ENCODE measurements at regions not wholly inside any gene's neighbourhood (a gene's known extent, or its start where the extent isn't known, plus 50 kb on each side); places are given as distances from the start of the nearest gene placed in this dataset.

DNA sequence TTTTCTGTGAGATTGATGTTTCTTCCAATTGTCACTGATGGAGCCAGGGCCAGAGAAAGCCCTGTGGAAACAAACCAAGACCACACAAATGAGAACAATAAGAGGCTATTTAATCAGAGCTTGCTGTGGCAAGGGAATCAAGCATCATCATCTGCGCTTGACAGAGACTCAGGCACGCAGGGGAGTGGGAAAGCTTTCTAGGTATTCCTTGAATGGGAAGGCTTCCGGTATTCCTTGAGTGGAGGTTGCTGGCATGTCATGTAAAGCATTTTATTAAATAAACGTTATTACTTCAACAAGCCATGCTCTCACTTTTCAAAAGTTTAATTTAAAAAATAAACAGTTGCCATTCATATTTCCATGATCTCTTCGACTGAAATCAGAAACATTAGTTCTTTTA is 194.6 kb upstream of the SYT4 start:
- DNase-seq (ENCODE audit: low spot score) = no peak
- TF ChIP-seq, protein P1, sequence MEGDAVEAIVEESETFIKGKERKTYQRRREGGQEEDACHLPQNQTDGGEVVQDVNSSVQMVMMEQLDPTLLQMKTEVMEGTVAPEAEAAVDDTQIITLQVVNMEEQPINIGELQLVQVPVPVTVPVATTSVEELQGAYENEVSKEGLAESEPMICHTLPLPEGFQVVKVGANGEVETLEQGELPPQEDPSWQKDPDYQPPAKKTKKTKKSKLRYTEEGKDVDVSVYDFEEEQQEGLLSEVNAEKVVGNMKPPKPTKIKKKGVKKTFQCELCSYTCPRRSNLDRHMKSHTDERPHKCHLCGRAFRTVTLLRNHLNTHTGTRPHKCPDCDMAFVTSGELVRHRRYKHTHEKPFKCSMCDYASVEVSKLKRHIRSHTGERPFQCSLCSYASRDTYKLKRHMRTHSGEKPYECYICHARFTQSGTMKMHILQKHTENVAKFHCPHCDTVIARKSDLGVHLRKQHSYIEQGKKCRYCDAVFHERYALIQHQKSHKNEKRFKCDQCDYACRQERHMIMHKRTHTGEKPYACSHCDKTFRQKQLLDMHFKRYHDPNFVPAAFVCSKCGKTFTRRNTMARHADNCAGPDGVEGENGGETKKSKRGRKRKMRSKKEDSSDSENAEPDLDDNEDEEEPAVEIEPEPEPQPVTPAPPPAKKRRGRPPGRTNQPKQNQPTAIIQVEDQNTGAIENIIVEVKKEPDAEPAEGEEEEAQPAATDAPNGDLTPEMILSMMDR (IDR thresholded peaks at IDR 0.05; ENCODE audit: extremely low read depth, missing control alignments) = no peak

- DNase-seq (ENCODE audit: low spot score) = no peak
- TF ChIP-seq, protein P1 (IDR thresholded peaks at IDR 0.05; ENCODE audit: extremely low read depth, missing control alignments) = no peak
Measured at GRCh38 chr18:43481069-43481468, 203.8 kb upstream of the SYT4 start.

DNA sequence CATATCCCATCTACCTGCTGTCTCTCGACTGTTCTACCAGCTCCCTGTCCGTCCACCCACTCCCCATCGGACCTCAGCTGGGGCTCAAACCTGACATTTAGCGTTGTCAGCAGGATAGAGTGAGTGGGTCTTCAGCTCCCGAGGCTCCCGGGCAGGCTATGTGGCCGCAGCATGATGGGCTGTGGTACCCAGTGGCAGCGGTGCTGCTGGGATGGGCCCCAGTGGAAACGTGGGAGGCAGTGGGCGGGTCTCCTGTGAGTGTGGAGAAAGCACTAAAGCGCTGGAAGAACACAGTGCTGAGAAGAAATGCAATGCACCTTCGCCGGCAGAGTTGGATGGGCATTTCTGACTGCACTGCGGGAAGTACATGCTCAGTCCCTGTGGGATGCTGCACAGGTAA is 204.8 kb upstream of the SYT4 start:
- TF ChIP-seq, protein P1 (IDR thresholded peaks at IDR 0.05; ENCODE audit: extremely low read depth, missing control alignments) = no peak

GRCh38 chr18:43482600-43482999 is 205.3 kb upstream of the SYT4 start:
- no peak for DNase-seq (ENCODE audit: low spot score)
- TF ChIP-seq, protein P1 (IDR thresholded peaks at IDR 0.05; ENCODE audit: extremely low read depth, missing control alignments) = no peak

More for the DNA sequence above, 204.8 kb upstream of the SYT4 start:
- DNase-seq (ENCODE audit: low spot score) = no peak

- TF ChIP-seq, protein P1 (IDR thresholded peaks at IDR 0.05; ENCODE audit: extremely low read depth, missing control alignments) = no peak
- DNase-seq (ENCODE audit: low spot score) = no peak
Measured at GRCh38 chr18:43484710-43485109, 207.4 kb upstream of the SYT4 start.

- TF ChIP-seq, protein P1 (IDR thresholded peaks at IDR 0.05; ENCODE audit: extremely low read depth, missing control alignments) = no peak
- DNase-seq (ENCODE audit: low spot score) = no peak
Measured at GRCh38 chr18:43485545-43485963, 208.3 kb upstream of the SYT4 start.

- DNase-seq (ENCODE audit: low spot score) = no peak
Measured at GRCh38 chr18:43486462-43486861, 209.2 kb upstream of the SYT4 start.

More at GRCh38 chr18:43486462-43486861, 209.2 kb upstream of the SYT4 start:
- TF ChIP-seq, protein P1 (IDR thresholded peaks at IDR 0.05; ENCODE audit: extremely low read depth, missing control alignments) = no peak
